H9 (cell line): ENCODE measurements at regions not wholly inside any gene's neighbourhood (a gene's known extent, or its start where the extent isn't known, plus 50 kb on each side); places are given as distances from the start of the nearest gene placed in this dataset.
"Not testable (repeated sequence)": the region's sequence is repeated elsewhere in the genome, so short reads cannot be mapped to it uniquely, and the experiment has no call there.

Experiments used
- DNase-seq: peaks from one replicate; pipeline ENCODE4 v3.0.0-alpha.2; 2017
- H2AFZ ChIP-seq: one replicate; pipeline ENCODE4 v1.6.1; 2013; ENCODE audit warnings: mild to moderate bottlenecking, low read length, control low read depth, moderate library complexity
- H2AK5ac ChIP-seq: 2 replicates; pipeline ENCODE4 v1.6.1; 2013; ENCODE audit warnings: low read length, control low read depth, mixed read lengths; ENCODE audit not compliant: insufficient read length
- H2BK120ac ChIP-seq: one replicate; pipeline ENCODE4 v1.6.1; 2013; ENCODE audit warnings: low read depth, mild to moderate bottlenecking, low read length, control low read depth, inconsistent platforms; ENCODE audit not compliant: poor library complexity, severe bottlenecking
- H2BK12ac ChIP-seq: 2 replicates; pipeline ENCODE4 v1.6.1; 2013; ENCODE audit warnings: low read length, control low read depth, mixed read lengths, low read depth; ENCODE audit not compliant: insufficient read length
- H2BK15ac ChIP-seq: 2 replicates; pipeline ENCODE4 v1.6.1; 2013; ENCODE audit warnings: low read depth, low read length, control low read depth
- H2BK20ac ChIP-seq: one replicate; pipeline ENCODE4 v1.6.1; 2013; ENCODE audit warnings: low read depth, mild to moderate bottlenecking, low read length, control low read depth, inconsistent platforms; ENCODE audit not compliant: poor library complexity, severe bottlenecking
- H2BK5ac ChIP-seq: 2 replicates; pipeline ENCODE4 v1.6.1; 2013; ENCODE audit warnings: low read length, control low read depth, mixed read lengths; ENCODE audit not compliant: insufficient read length
- H3K14ac ChIP-seq: 2 replicates; pipeline ENCODE4 v1.6.1; 2013; ENCODE audit warnings: low read length, control low read depth; ENCODE audit not compliant: insufficient read depth
- H3K18ac ChIP-seq: 2 replicates; pipeline ENCODE4 v1.6.1; 2013; ENCODE audit warnings: low read depth, mild to moderate bottlenecking, mixed read lengths, low read length, control low read depth; ENCODE audit not compliant: insufficient read length
- H3K23ac ChIP-seq: 2 replicates; pipeline ENCODE4 v1.6.1; 2013; ENCODE audit warnings: low read length, control low read depth, mixed read lengths, low read depth; ENCODE audit not compliant: insufficient read length
- H3K23me2 ChIP-seq: 2 replicates; pipeline ENCODE4 v1.6.1; 2013; ENCODE audit warnings: low read depth, mild to moderate bottlenecking, mixed read lengths, low read length, control low read depth; ENCODE audit not compliant: insufficient read length, poor library complexity, severe bottlenecking
- H3K27ac ChIP-seq: 2 replicates; pipeline ENCODE4 v1.5.1; 2013; ENCODE audit warnings: low read length, control low read depth, mixed read lengths, low read depth; ENCODE audit not compliant: insufficient read length
- H3K27me3 ChIP-seq: 2 replicates; pipeline ENCODE4 v1.6.1; 2013; ENCODE audit warnings: low read length, control low read depth, inconsistent platforms; ENCODE audit not compliant: insufficient read depth
- H3K4ac ChIP-seq: 2 replicates; pipeline ENCODE4 v1.6.1; 2013; ENCODE audit warnings: low read depth, mild to moderate bottlenecking, control low read depth, inconsistent platforms, low read length, moderate library complexity
- H3K4me1 ChIP-seq: 2 replicates; pipeline ENCODE4 v1.6.1; 2013; ENCODE audit warnings: low read length, control low read depth, inconsistent platforms; ENCODE audit not compliant: insufficient read depth
- H3K4me2 ChIP-seq: 2 replicates; pipeline ENCODE4 v1.6.1; 2013; ENCODE audit warnings: low read length, control low read depth, mixed read lengths; ENCODE audit not compliant: insufficient read length, insufficient read depth
- H3K56ac ChIP-seq: 2 replicates; pipeline ENCODE4 v1.6.1; 2013; ENCODE audit warnings: low read depth, mild to moderate bottlenecking, mixed read lengths, low read length, control low read depth; ENCODE audit not compliant: insufficient read length
- H3K79me1 ChIP-seq: 2 replicates; pipeline ENCODE4 v1.6.1; 2013; ENCODE audit warnings: low read depth, mild to moderate bottlenecking, moderate library complexity, low read length, control low read depth, inconsistent platforms; ENCODE audit not compliant: insufficient read depth, poor library complexity, severe bottlenecking
- H3K79me2 ChIP-seq: 2 replicates; pipeline ENCODE4 v1.6.1; 2013; ENCODE audit warnings: low read length, control low read depth, inconsistent platforms; ENCODE audit not compliant: insufficient read depth
- H3K9ac ChIP-seq: 2 replicates; pipeline ENCODE4 v1.6.1; 2013; ENCODE audit warnings: low read length, control low read depth, mixed read lengths; ENCODE audit not compliant: insufficient read length; ENCODE audit errors: extremely low read depth
- H3K9me3 ChIP-seq: one replicate; pipeline ENCODE4 v1.6.1; 2013; ENCODE audit warnings: low read depth, low read length, inconsistent platforms; ENCODE audit not compliant: control insufficient read depth
- H3T11ph ChIP-seq: one replicate; pipeline ENCODE4 v1.6.1; 2013; ENCODE audit warnings: mild to moderate bottlenecking, low read length, control low read depth, inconsistent platforms
- H4K20me1 ChIP-seq: one replicate; pipeline ENCODE4 v1.6.1; 2013; ENCODE audit not compliant: control insufficient read depth, insufficient read length, insufficient read depth
- H4K5ac ChIP-seq: 2 replicates; pipeline ENCODE4 v1.6.1; 2013; ENCODE audit warnings: low read depth, mild to moderate bottlenecking, mixed read lengths, low read length, control low read depth; ENCODE audit not compliant: insufficient read length
- H4K8ac ChIP-seq: replicated peaks from 2 replicates; pipeline ENCODE4 v1.6.1; 2013; ENCODE audit warnings: low read length, control low read depth, mixed read lengths, low read depth; ENCODE audit not compliant: insufficient read length
- H4K91ac ChIP-seq: 2 replicates; pipeline ENCODE4 v1.6.1; 2013; ENCODE audit warnings: low read depth, mild to moderate bottlenecking, moderate library complexity, mixed read lengths, low read length, control low read depth; ENCODE audit not compliant: insufficient read length
- H3K27ac Mint-ChIP-seq, 3 experiments: 2 replicates in 2 of 3; 3 replicates in 1 of 3; pipeline ENCODE4 v1.8.0; 2020 to 2021; ENCODE audit warnings: mixed read lengths in 3 of 3, mild to moderate bottlenecking in 1 of 3, moderate library complexity in 1 of 3
- H3K27me3 Mint-ChIP-seq: 2 replicates; pipeline ENCODE4 v1.8.0; 2021; ENCODE audit warnings: low read depth, mild to moderate bottlenecking, moderate library complexity, mixed read lengths
- H3K36me3 Mint-ChIP-seq, 3 experiments: 2 replicates in 2 of 3; 3 replicates in 1 of 3; pipeline ENCODE4 v1.8.0; 2020 to 2021; ENCODE audit warnings: low read depth in 3 of 3, mixed read lengths in 3 of 3; ENCODE audit not compliant: insufficient read depth in 1 of 3
- H3K4me1 Mint-ChIP-seq, 2 experiments: 2 replicates each; pipeline ENCODE4 v1.8.0; 2020; ENCODE audit warnings: mixed read lengths in 2 of 2
- H3K4me3 Mint-ChIP-seq, 2 experiments: 2 replicates in 1 of 2; 3 replicates in 1 of 2; pipeline ENCODE4 v1.8.0; 2020 to 2021; ENCODE audit warnings: mild to moderate bottlenecking in 2 of 2, mixed read lengths in 2 of 2, moderate library complexity in 1 of 2
- H3K9me3 Mint-ChIP-seq, 2 experiments: 2 replicates in 1 of 2; 3 replicates in 1 of 2; pipeline ENCODE4 v1.8.0; 2020; ENCODE audit warnings: mild to moderate bottlenecking in 2 of 2, mixed read lengths in 2 of 2, moderate library complexity in 1 of 2
- WGBS: extraction: QIAGEN DNeasy Blood & Tissue Kit; methylation state at CpG from one replicate; pipeline ENCODE4 v1.1.7; 2013; ENCODE audit warnings: missing lambda C conversion rate, low lambda C conversion rate, mixed read lengths; ENCODE audit not compliant: insufficient read length; ENCODE audit errors: extremely low coverage; 5-methylcytosine and 5-hydroxymethylcytosine counted together

DNA sequence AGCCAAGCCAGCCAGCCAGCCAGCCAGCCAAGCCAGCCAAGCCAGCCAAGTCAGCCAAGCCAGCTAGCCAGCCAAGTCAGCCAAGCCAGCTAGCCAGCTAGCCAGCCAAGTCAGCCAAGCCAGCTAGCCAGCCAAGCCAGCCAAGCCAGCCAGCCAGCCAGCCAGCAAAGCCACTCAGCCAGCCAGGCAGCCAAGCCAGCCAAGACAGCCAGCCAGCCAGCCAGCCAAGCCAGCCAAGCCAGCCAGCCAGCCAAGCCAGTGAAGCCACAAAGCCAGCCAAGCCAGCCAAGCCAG, 1605.0 kb downstream of the RPIA start:
- H3K4me1 ChIP-seq, H3K79me1 ChIP-seq, H3K4me3 Mint-ChIP-seq, H4K8ac ChIP-seq, H4K5ac ChIP-seq, H3K4ac ChIP-seq, H3K56ac ChIP-seq, H3K23ac ChIP-seq, H2BK15ac ChIP-seq, H4K20me1 ChIP-seq, H3T11ph ChIP-seq, H2BK5ac ChIP-seq, H3K4me2 ChIP-seq, H3K4me1 Mint-ChIP-seq, H4K91ac ChIP-seq, H3K27me3 ChIP-seq, H3K27ac Mint-ChIP-seq, H2BK120ac ChIP-seq, H3K27ac ChIP-seq, H2BK20ac ChIP-seq, H3K23me2 ChIP-seq, H3K9ac ChIP-seq, H2AFZ ChIP-seq, DNase-seq, H3K79me2 ChIP-seq, H2AK5ac ChIP-seq, H3K9me3 ChIP-seq, H3K27me3 Mint-ChIP-seq, H3K14ac ChIP-seq, H3K18ac ChIP-seq, H2BK12ac ChIP-seq, H3K36me3 Mint-ChIP-seq: not testable (repeated sequence)
- peaks cover 20 to 36% of the 10 kb centered on the region in 2 experiments for H3K9me3 Mint-ChIP-seq

DNA sequence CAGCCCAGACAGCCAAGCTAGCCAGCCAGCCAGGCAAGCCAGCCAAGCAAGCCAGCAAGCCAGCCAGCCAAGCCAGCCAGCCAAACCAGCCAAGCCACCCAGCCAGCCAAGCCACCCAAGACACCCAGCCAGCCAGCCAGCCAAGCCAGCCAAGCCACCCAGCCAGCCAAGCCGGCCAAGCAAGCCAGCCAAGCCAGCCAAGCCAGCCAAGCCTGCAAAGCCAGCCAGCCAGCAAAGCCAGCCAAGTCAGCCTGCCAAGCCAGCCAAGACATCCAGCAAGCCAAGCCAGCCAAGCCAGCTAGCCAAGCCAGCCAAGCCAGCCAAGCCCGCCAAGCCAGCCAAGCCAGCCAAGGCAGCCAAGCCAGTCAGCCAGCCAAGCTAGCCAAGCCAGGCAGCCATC, 1606.2 kb downstream of the RPIA start:
- H4K91ac ChIP-seq, H3K18ac ChIP-seq, H3K79me1 ChIP-seq, H4K8ac ChIP-seq, DNase-seq, H3K9me3 ChIP-seq, H3K4me3 Mint-ChIP-seq, H3K27me3 ChIP-seq, H2BK120ac ChIP-seq, H3K36me3 Mint-ChIP-seq, H4K20me1 ChIP-seq, H3K23me2 ChIP-seq, H3K4ac ChIP-seq, H3K14ac ChIP-seq, H3K79me2 ChIP-seq, H3K27ac ChIP-seq, H3K56ac ChIP-seq, H3K23ac ChIP-seq, H3K9ac ChIP-seq, H2AK5ac ChIP-seq, H2BK15ac ChIP-seq, H3K4me1 ChIP-seq, H2AFZ ChIP-seq, H3K27ac Mint-ChIP-seq, H2BK5ac ChIP-seq, H2BK12ac ChIP-seq, H3K27me3 Mint-ChIP-seq, H2BK20ac ChIP-seq, H3K4me1 Mint-ChIP-seq, H3K4me2 ChIP-seq, H3T11ph ChIP-seq, H4K5ac ChIP-seq: not testable (repeated sequence)
- peaks cover 20 to 36% of the 10 kb centered on the region in 2 experiments for H3K9me3 Mint-ChIP-seq
- WGBS, result no CpG with 5 or more reads among the region's 2 CpGs
